ENCODE measurements at regions not wholly inside any gene's neighbourhood (a gene's known extent, or its start where the extent isn't known, plus 50 kb on each side); places are given as distances from the start of the nearest gene placed in this dataset.

GRCh38 chr5:118441034-118441433 is 547.3 kb downstream of the DTWD2 start:
- no peak for TF ChIP-seq POLR2AphosphoS5 (IDR thresholded peaks at IDR 0.05; ENCODE audit: low read depth, low read length)
- no peak for TF ChIP-seq TAF1 (IDR thresholded peaks at IDR 0.05; ENCODE audit: borderline replicate concordance, low read depth, low read length)

Data from GM12892 (cell line).